Bronchial epithelial cell (primary cell): ENCODE measurements at regions not wholly inside any gene's neighbourhood (a gene's known extent, or its start where the extent isn't known, plus 50 kb on each side); places are given as distances from the start of the nearest gene placed in this dataset.

Experiments used
- DNase-seq: peaks from one replicate; pipeline ENCODE4 v3.0.0-alpha.2; 2010; ENCODE audit warnings: low read depth
- FAIRE-seq: peaks from 2 replicates; lab custom pipeline; 2011; peaks lifted over from hg19 to GRCh38; lab: Jason Lieb, UNC
- H3K27me3 ChIP-seq: 2 replicates; pipeline ENCODE4 v1.5.1; 2011; ENCODE audit warnings: low read length; ENCODE audit not compliant: control insufficient read depth, insufficient read depth
- H3K36me3 ChIP-seq: 2 replicates; pipeline ENCODE4 v1.5.1; 2011; ENCODE audit warnings: low read length; ENCODE audit not compliant: control insufficient read depth, insufficient read depth
- H3K4me3 ChIP-seq: 2 replicates; pipeline ENCODE4 v1.5.1; 2011; ENCODE audit warnings: mild to moderate bottlenecking, low read depth, low read length, control low read depth
- CTCF ChIP-seq: IDR thresholded peaks from 2 replicates; pipeline ENCODE4 v1.5.1; 2011; ENCODE audit warnings: mild to moderate bottlenecking, moderate library complexity, low read length, control low read depth, inconsistent platforms; ENCODE audit not compliant: insufficient read depth, severe bottlenecking

GRCh38 chr2:37837628-37838328, 87.3 kb upstream of the RMDN2 start:
- no peak for TF ChIP-seq CTCF
- FAIRE-seq (no peak), DNase-seq (no peak)
- no peaks in the 10 kb centered on the region for H3K27me3 ChIP-seq
- no peak overlapping the region for H3K4me3 ChIP-seq
- H3K36me3 ChIP-seq = no peaks in the 10 kb centered on the region

- Histone ChIP-seq H3K36me3 (no peaks in the 10 kb centered on the region), H3K27me3 (peaks cover 2% of the 10 kb centered on the region), H3K4me3 (no peak overlapping the region)
- FAIRE-seq (no peak), DNase-seq (no peak)
- no peak for TF ChIP-seq CTCF
Measured at GRCh38 chr2:37838541-37839167, 86.4 kb upstream of the RMDN2 start.

DNA sequence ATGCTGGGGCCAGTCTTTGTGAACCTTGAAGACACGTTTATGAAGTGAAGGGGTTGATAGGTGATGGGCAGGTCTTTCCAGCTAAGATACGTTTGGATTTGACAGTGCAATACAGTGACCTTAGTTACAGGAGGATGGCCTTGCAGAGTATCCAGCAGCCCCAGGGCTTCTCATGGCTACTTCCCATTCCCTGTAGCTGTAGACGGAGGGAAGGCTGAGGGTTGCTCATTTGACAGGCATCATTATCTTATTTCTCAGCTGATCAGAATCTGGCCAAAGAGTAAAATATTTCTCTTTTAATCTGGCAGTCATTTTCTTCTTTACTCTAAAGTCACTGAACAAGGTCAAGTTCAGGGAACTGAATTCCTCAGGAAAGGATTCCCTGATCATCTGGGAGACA, 85.1 kb upstream of the RMDN2 start:
- Histone ChIP-seq H3K27me3 (peaks cover 2% of the 10 kb centered on the region), H3K4me3 (no peak overlapping the region), H3K36me3 (no peaks in the 10 kb centered on the region)
- DNase-seq (no peak), FAIRE-seq (no peak)
- no peak for TF ChIP-seq CTCF

DNA sequence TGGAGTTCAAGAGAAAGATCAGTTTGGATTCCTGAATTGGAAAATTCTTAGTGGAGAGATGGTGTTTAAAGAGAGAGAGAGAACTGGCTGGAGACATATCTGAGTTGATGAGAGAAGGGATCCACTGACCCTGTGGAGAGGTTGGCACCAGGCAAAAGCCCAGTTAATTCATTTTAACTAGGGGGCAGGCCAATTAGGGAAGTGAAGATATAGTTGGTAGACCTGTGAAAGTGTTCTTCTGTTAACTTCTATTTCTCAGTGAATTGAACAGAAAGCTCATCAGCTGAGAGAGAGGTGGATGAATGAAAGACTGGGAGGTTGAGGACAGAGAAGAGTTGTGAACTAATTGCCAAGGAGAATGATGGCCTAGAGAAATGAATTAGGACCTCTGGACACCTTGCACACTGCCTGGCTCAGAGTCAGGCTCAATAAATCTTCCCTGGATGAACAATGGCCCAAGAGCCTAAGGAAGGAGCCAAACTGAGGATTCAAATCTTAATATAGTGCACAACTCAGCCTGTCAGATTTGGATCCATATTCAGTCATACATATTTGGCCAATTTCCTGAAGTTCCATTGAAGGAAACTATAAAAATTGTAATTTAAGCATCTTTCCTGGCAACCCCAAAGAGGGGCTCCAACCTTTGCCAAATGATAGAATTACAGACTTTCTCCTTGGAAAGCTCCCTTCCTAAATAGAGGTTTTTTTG, 82.2 kb upstream of the RMDN2 start:
- DNase-seq (no peak), FAIRE-seq (no peak)
- TF ChIP-seq CTCF = no peak
- H3K27me3 ChIP-seq = peaks cover 2% of the 10 kb centered on the region
- no peak overlapping the region for H3K4me3 ChIP-seq
- no peaks in the 10 kb centered on the region for H3K36me3 ChIP-seq

DNA sequence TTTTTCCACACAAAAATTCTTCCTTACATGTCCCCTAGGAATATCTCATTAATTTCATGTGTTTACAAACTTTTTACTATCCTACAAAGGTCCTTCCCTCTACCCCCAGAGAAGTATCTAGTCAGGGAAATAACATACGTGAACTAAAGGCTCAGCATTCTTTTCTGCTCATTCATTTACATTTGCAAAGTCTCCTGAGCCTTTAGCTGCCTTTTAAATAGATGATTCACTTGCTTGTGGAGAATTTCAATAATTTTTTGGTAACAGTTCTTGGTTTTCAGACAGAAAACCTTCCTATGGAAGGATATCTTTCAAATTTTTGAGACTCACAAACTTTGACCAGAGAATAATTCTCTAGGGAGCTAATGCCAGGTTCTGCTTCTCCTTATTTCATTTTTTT, 81.5 kb upstream of the RMDN2 start:
- Histone ChIP-seq H3K4me3 (no peak overlapping the region), H3K27me3 (peaks cover 2% of the 10 kb centered on the region), H3K36me3 (no peaks in the 10 kb centered on the region)
- FAIRE-seq (no peak), DNase-seq (peak; percentile 25)
- no peak for TF ChIP-seq CTCF
